GM12865 (cell line): ENCODE measurements at regions not wholly inside any gene's neighbourhood (a gene's known extent, or its start where the extent isn't known, plus 50 kb on each side); places are given as distances from the start of the nearest gene placed in this dataset.

Experiments used
- DNase-seq: peaks from one replicate; pipeline ENCODE4 v3.0.0; 2010; ENCODE audit warnings: low read depth
- H3K4me3 ChIP-seq: 2 replicates; pipeline ENCODE4 v1.5.1; 2011; ENCODE audit warnings: mild to moderate bottlenecking, low read depth, low read length, control low read depth
- CTCF ChIP-seq: IDR thresholded peaks from 2 replicates; pipeline ENCODE4 v1.5.1; 2011; ENCODE audit warnings: low read length, control low read depth, low read depth, inconsistent platforms; ENCODE audit not compliant: insufficient read depth; ENCODE audit errors: missing control alignments

DNA sequence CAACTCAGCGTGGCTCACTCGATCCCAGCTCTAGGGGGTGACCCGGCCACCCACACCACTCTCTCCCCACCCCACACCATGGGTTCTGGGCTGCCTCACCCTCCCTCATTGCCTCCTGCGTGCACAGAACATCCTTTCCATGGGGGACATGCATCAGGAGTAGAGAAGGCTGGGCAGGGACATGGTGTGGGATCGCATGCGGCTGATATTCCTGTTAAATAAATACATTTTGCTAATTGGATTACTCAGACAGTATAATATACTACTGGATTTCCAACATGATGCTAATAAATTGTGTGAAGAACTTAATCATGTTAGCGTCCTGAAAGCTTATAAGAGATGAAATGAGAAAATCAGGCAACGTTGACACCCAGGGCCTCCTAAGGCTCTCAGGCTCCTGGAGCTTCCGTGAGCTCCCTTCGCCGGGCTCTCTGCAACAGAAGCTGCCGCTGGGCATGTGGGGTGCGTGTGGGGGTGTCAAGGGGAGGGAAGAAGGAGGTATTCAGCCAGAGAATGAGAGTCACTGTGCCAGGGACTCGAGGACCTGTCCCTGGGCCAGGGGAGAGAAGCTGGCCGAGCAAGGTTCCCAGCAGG lies 173.1 kb upstream of the TNRC6C start:
- no peak for DNase-seq
- no peak overlapping the region for H3K4me3 ChIP-seq
- no peak for TF ChIP-seq CTCF

GRCh38 chr17:77786090-77786489 lies 172.4 kb upstream of the TNRC6C start:
- no peak overlapping the region for H3K4me3 ChIP-seq
- TF ChIP-seq CTCF = no peak
- no peak for DNase-seq

DNA sequence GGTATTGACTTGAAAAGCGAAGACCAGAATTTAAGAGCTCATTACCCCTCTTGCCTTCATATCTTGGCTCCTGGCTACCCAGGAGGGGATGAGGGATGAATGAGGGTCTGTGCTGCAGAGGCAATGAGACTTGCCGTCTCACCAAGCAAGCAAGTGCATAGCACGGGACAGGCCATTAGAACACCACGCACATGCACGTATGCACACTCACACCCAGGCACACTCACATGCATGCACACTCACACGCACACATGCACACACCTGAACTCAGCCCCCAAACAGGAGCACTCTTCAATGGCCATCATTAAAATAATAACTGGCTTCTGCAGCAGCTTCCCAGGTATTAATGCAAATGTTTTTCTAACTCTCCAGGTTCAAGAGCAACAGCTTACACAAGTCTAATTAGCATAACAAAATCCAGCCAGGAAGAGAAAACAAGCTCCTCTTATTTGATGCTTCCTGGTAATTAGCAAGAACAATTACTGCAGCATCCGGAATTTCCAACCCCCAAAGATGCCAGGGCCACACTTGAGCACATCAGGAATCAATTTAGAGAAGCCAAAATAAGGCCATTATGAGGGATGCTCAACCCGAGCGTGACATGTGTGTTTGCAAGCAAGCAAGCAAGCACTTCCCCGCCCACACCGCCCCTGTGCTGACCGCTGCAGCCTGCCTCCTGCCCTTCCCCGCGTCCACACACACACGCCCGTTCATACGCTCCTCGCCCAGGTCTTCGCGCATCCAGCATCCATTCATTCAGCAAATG lies 171.6 kb upstream of the TNRC6C start:
- no peak for TF ChIP-seq CTCF
- no peak for DNase-seq
- no peak overlapping the region for H3K4me3 ChIP-seq

DNA sequence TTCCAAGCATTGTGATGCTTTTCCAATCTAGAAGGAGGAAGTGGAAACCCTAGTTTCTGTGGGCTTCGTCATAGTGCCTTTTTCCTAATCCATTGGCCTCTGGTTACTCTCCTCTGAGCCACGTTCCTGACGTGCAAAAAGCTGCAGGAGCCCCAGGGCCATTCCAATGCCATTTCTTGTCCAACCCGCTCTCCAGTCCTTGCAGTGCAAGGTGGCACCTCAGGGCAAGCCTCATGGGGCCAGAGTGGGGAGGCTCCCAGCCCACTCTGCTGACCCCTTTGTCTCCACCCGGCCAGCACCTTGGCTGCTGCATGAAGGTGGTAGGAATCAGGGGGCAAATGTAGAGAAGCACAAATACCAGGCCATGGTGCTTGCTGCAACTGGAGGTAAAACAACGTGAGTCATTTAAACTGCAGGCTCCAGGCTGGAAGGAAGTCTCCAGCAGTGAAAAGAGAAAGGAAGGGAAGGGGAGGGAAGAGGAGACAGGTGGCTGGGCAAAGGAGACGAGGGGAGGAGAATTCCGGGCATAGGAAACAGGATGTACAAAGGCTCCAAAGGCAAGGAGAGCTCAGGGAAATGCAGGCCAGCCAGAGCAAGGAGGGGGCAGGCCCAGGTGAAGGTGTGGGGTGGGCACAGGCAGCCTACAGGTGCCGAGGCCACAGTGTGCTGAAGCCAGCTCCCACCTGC lies 168.2 kb upstream of the TNRC6C start:
- DNase-seq = no peak
- TF ChIP-seq CTCF = no peak
- no peak overlapping the region for H3K4me3 ChIP-seq

GRCh38 chr17:77792626-77793025 lies 165.9 kb upstream of the TNRC6C start:
- H3K4me3 ChIP-seq = no peak overlapping the region
- DNase-seq = no peak
- no peak for TF ChIP-seq CTCF

- H3K4me3 ChIP-seq = no peak overlapping the region
- no peak for DNase-seq
- no peak for TF ChIP-seq CTCF
Measured at GRCh38 chr17:77793146-77793970, 165.1 kb upstream of the TNRC6C start.
